Kidney tubule cell (primary cell): ENCODE measurements at regions not wholly inside any gene's neighbourhood (a gene's known extent, or its start where the extent isn't known, plus 50 kb on each side); places are given as distances from the start of the nearest gene placed in this dataset.
"Not testable (repeated sequence)": the region's sequence is repeated elsewhere in the genome, so short reads cannot be mapped to it uniquely, and the experiment has no call there.

Source experiments
- DNase-seq: peaks from one replicate; pipeline ENCODE4 v3.0.0-alpha.2; 2018; ENCODE audit warnings: low spot score

- peak; percentile 81 for DNase-seq
Observed at GRCh38 chr18:43961722-43962121, 684.4 kb upstream of the SYT4 start.

DNA sequence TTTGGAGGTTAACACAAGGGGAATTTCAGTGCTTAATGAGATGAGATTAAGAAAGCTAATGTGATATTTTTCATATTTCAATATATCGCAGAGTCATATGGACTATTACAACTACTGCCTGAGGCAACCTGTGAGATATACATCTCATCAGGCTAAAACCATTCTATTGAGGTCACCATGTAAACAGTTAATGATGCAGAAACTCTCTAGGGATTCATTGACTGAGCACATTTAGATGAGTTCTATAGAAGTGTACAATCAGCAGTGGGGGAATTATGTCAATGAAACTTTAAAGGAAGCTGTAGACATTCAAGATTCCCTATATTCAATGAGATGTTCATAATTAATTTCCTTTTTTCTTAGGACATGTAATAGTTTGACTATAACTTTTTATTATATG is 687.4 kb upstream of the SYT4 start:
- DNase-seq, result no peak

DNA sequence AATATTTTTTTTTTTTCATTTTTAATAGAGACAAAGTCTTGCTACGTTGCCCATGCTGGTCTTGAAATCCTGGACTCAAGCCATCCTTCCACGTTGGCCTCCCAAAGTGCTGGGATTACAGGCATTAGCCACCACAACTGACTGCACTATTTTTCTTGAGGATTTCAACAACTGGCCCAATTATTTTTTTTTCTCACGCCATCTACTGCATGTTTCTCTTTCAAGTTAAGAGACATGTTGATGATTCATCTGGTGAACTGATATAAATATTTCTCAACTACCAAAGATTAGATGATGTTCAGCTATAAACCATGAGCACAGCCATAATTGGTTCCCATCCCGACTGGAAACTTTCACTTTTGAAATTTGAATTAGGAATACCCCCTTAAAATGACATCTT is 688.4 kb upstream of the SYT4 start:
- DNase-seq, result no peak

GRCh38 chr18:43970656-43971055 is 693.4 kb upstream of the SYT4 start:
- peak; percentile 81 for DNase-seq

- no peak for DNase-seq
Observed at GRCh38 chr18:43978174-43978573, 700.9 kb upstream of the SYT4 start.

DNA sequence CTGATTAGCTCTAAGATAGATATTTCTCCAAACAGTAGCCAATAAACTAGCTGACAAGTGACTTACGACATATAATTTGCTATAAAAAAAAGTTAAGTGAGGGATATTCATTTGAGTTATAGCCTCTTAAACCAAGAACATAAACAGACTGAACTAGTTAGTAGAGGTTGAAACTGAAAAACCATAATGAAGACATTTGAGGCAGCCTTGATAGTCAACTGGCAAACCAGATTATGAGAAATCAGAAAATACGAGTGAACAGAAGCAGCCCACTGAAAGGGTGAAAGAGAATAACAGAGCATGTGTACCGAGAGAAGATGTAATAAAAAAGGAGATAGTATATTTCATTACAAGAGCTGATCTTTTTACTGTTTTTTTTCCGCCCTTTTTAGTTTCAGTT is 698.1 kb upstream of the SETBP1 start:
- DNase-seq, result no peak

- not testable (repeated sequence) for DNase-seq
Observed at GRCh38 chr18:43987061-43987460, 693.6 kb upstream of the SETBP1 start.

DNA sequence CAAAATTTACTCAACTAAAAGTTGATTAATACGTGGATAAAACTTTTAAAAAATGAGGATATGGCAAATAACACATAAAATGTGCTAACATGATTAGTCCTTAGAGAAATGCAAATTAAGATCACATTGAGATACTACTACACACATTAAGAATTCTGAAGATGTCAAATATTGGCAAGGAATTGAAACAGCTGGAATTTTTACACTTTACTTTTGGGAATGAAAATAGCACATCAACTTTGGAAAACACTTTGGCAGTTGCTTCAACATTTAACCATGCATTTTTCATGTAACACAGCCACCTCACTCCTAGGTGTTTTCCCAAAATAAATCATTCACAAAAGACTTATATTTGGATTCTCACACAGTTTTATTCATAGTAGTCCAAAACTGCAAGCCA is 687.9 kb upstream of the SETBP1 start:
- DNase-seq, result no peak

DNA sequence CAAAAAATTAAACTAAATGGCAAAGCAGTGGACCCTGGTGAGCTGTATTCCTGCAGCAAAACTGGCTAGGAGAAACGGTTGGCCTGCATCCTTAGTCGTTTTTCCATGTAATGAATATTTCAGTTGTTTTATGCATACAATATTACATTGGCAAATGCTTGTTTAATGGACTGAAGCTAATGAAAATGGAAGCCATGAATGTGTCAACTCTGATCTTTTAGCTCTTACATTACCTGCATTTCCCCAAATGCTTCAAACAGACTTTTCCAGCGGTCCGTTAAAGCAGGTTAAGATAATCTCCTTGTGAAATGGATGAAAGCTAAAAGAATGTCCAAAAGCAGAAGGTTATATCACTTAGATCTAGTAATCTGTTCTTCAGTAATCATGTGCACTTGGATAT is 686.3 kb upstream of the SETBP1 start:
- DNase-seq, result no peak

DNA sequence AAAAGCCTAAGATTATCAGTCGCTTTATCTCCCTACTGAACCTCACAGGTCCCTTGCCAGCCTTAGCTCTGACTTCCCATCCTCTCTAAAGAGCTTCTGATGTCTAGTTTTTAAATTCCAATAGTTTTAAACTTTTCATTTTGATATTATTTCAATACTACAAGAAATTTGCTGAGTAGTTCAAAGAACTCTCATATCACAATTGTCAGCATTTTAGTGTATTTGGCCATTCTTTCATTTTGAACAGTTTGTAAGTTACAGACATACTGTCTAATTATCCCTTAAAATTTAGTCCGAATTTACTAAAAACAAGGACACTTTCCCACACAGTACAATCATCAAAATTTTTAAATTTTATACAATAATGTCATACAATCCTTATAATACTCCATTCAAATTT is 666.8 kb upstream of the SETBP1 start:
- no peak for DNase-seq

- no peak for DNase-seq
Observed at GRCh38 chr18:44025421-44025820, 655.3 kb upstream of the SETBP1 start.

- DNase-seq, result no peak
Observed at GRCh38 chr18:44028109-44028508, 652.6 kb upstream of the SETBP1 start.

- no peak for DNase-seq
Observed at GRCh38 chr18:44031063-44031462, 649.6 kb upstream of the SETBP1 start.

DNA sequence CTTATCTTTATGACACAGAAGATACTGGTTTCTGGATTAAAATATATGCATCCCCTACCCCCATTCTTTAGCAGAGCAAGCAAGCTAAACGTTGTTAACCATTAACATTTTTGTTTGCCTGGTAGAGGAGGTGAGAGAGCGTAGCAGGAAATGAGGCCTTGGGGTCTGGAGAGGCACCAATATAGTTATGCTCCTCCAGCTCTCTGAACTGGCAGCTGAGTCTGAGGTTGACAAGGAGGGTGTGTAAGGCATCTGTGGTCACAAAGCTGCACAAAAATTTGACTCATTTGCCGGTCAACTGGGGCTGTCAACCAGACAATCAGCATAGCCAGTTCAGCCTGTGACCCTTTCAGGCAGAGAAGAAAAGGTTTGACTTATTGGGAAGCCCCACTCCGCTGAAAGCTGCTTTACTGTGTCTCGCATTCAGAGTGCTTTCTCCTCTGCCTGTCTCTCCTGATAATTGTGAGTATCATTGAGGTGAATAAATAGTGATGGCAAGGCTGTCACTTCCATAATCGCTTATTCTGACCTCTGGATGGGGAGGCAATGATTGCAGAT is 647.5 kb upstream of the SETBP1 start:
- peak; percentile 92 for DNase-seq

GRCh38 chr18:44035554-44035953 is 645.1 kb upstream of the SETBP1 start:
- DNase-seq, result no peak

GRCh38 chr18:44036501-44036900 is 644.2 kb upstream of the SETBP1 start:
- DNase-seq, result no peak

DNA sequence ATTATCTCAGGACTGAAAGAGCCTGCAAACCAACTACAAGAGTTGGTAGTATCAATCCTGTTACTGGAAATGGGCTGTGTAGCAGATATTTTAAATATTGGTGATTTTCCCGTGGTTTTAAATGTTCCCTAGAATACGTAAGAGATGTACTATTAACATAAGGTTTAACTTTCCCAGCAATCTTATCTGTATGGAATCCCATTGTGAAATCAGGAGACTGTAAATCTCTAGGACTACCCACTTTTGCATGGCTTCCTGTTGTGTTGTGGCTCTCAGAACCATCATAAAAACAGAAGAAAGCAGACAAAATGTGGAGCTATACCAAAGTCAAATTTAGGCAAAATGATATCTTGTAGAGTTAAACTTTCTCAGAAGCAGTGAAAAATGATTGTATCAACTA is 641.5 kb upstream of the SETBP1 start:
- no peak for DNase-seq

DNA sequence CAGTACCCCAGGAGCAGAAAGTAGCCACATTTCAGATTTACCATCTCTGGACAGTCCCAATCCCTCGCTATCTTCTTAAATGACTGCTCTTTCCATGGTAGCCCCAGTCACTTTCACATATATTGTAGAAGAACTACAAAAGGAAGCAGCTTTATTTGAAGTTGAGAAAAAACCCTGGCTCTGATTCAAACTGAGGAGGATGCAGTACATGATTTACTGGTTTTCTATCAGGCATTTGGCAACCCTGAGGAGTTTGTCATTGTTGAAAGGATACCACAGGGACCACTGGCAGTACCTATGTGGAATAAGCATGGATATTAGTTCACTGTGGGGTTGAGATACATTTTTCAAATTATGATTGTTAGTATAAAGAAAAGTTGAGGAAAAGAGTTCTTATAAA is 640.9 kb upstream of the SETBP1 start:
- no peak for DNase-seq

DNA sequence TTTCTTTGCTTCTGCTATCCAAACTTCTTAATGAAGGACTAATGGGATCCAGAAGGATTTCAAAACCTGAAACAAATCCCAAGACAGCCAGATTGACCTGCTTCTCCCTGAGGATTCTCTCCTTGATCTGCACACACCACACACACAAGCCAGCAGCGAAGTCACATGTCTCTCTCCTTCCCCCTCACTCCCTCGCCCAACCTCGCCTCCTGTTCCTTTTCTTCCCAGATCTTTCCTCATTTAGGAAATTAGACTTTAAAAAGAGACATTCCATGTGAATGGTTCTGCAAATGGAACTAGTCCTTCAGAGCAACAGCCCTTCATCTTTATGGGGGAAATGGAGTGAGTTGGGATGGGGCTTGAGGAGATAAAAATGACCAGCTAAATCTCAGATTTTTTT is 639.1 kb upstream of the SETBP1 start:
- no peak for DNase-seq

DNA sequence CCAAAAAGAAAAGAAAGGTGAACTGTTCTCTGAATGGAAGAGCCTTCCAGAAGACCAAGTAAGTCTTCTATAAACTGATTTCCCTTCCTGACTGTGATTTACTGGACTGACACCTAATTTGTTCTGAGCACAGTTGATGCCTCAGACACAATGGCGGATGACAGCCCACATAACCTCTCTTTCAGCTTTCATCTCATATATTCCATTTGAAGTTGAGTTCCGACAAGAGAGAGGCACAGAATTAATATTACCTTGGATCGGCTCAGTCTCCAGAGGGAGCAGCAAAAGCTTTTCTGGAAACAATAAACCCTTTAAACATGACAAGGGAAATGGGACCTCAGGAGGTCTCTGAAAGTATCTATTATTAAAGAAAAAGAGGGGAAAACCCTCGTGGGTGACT is 638.7 kb upstream of the SETBP1 start:
- DNase-seq, result no peak

- DNase-seq, result no peak
Observed at GRCh38 chr18:44046376-44046975, 634.2 kb upstream of the SETBP1 start.

GRCh38 chr18:44047585-44047984 is 633.1 kb upstream of the SETBP1 start:
- DNase-seq, result no peak

DNA sequence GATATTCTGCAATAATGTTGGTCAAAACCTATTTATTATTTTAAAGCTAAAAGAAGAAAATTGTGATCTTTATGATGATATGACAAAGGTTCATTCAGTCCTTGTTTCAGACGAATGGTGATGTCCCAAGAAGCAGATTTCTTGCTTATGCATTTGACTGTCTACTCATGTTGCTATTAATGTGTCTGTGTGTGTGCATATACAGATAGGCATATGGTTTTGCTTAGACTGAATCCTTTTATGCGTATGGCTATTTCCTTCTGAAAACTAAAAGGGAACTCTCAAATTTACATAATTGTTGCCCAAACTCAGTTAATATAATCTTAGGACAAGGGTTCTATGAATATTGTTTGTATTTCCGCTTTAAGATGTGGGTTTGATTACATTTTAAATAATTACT is 632.3 kb upstream of the SETBP1 start:
- no peak for DNase-seq

GRCh38 chr18:44048846-44049245 is 631.8 kb upstream of the SETBP1 start:
- no peak for DNase-seq

DNA sequence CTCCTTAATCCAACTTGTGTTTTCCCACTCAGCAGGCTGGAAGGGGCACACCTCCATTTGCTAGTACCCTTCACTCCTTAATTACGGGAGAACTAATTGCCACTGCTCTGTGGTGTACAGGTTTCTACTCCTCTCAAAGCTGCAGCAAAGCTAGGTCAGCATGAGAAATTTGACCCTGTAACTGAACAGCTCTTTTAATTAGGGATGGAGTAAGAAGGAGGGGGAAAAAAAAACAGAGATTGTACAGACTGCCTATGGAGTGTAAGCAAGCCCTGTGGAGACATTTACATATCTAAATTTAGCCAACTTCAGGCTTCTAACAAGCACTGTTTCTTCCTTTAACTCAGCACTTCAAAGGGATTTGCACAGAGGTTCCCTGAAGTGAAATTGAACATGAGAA is 629.7 kb upstream of the SETBP1 start:
- no peak for DNase-seq
